Gastroesophageal sphincter (tissue), 3 donors: ENCODE measurements at regions not wholly inside any gene's neighbourhood (a gene's known extent, or its start where the extent isn't known, plus 50 kb on each side); places are given as distances from the start of the nearest gene placed in this dataset.

ENCODE experiments used
- EP300 ChIP-seq: sonication (generic); formaldehyde crosslinking; IDR thresholded peaks from one replicate; pipeline ENCODE4 v1.6.1; 2017; ENCODE audit warnings: antibody characterized with exemption, mild to moderate bottlenecking
- POLR2A ChIP-seq, 2 donors: fragments of 450-650 bp; IDR thresholded peaks; one replicate each; pipeline ENCODE4 v1.6.1; 2017; ENCODE audit warnings: antibody characterized with exemption in 2 of 2, mild to moderate bottlenecking in 2 of 2, moderate library complexity in 1 of 2
- POLR2AphosphoS5 ChIP-seq: sonication (generic); formaldehyde crosslinking; IDR thresholded peaks from one replicate; pipeline ENCODE4 v1.6.1; 2017; ENCODE audit warnings: antibody characterized with exemption
- TF ChIP-seq, protein P1 (sequence below), 4 experiments: fragments of 200-600 bp in 2 of 4; fragments of 450-650 bp in 2 of 4; sonication (generic) in 1 of 4; IDR thresholded peaks; one replicate each; pipeline ENCODE4 v1.5.1; 2017 to 2019; ENCODE audit warnings: antibody characterized with exemption in 4 of 4, mild to moderate bottlenecking in 2 of 4, moderate library complexity in 2 of 4

DNA sequence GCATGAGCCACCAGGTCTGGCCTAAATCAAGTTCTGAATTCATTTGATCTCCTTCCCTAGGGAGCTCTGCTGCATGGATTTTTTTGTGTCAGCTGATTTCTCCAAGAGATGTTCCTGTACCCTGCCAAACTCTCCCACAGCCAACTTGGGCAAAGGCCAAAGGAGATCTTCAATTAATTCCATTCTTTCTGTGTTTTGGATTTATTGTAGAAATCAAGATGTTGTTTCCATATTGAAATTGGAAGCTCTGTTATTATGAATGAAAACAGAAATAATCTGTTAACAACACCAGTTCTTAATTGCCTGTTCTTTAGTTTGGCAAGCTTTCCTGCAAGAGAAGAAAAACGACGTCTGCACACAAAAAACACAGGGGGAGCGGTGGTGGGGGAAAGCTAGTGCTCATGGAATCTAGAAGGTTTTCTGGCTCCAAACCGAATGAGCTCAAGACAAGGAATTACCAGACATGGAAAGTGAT is 86.5 kb upstream of the ABCC4 start:
- TF ChIP-seq, protein P1, sequence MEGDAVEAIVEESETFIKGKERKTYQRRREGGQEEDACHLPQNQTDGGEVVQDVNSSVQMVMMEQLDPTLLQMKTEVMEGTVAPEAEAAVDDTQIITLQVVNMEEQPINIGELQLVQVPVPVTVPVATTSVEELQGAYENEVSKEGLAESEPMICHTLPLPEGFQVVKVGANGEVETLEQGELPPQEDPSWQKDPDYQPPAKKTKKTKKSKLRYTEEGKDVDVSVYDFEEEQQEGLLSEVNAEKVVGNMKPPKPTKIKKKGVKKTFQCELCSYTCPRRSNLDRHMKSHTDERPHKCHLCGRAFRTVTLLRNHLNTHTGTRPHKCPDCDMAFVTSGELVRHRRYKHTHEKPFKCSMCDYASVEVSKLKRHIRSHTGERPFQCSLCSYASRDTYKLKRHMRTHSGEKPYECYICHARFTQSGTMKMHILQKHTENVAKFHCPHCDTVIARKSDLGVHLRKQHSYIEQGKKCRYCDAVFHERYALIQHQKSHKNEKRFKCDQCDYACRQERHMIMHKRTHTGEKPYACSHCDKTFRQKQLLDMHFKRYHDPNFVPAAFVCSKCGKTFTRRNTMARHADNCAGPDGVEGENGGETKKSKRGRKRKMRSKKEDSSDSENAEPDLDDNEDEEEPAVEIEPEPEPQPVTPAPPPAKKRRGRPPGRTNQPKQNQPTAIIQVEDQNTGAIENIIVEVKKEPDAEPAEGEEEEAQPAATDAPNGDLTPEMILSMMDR (IDR thresholded peaks at IDR 0.05), result no peak
- TF ChIP-seq POLR2A (IDR thresholded peaks at IDR 0.05) (no peak), EP300 (no peak), POLR2AphosphoS5 (no peak)
